ENCODE measurements at regions not wholly inside any gene's neighbourhood (a gene's known extent, or its start where the extent isn't known, plus 50 kb on each side); places are given as distances from the start of the nearest gene placed in this dataset.
"Not testable (repeated sequence)": the region's sequence is repeated elsewhere in the genome, so short reads cannot be mapped to it uniquely, and the experiment has no call there.

DNA sequence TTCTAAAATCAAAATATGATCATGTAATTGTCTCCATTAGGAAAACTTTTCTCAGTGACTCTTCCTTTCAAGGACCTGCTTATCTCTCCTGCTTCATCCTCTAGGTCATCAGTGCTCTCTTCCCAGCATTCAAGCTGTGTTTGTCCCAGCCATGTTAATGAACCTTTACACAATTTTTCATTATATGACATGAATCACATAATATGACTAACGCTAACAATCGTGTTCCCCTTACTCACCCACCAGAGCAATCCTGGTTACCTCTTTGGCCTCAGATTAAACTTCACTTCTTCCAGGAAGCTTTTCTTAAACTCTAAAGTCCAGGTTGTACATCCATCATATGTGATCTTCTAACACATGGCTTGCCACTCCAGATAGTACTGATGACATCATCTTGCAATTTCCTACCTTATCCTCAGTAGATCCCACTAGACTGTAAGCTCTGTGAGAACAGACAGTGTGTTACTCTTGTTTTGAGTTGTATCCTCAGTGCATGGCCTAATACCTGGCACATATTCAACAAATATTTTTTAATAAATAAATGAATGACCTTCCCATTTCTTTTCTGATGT is 882.9 kb upstream of the ZEB2 start:
- DNase-seq: no peak

DNA sequence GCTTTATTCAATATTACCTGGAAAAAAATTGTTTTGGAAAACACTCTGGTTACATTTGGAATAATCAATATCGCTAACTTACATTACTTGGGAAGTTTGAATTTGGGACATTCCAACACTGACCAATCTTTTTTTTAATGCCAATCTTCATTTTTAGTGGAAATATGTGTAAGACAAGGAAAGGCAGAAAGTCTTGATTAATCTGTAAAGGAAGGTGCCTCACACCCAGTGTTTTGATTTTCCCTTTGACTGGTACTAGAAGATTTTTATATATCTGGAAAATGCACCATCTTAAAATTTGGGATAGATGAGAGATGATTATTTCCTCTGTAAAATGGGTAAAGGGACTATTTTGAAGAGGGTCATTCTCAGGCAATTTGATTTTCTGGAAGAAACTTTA is 879.2 kb upstream of the ZEB2 start:
- no peak for DNase-seq

DNA sequence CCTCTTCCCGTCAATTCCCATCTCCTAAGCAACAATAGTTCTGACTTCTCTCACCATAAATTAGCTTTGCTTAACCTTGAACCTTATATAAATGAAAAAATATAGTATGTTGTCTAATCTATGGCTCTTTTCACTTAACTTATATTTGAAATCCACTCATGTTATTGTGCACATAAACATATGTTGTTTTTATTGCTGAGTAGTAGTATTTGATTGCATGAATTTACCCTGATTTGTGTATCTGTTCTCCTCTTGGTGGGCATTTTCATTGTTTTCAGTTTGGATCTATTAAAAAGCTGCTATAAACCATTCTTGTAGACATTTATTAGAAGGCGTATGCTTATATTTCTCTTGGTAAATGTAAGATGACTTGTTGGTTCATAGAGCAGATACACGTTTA is 874.3 kb upstream of the ZEB2 start:
- no peak for DNase-seq

DNA sequence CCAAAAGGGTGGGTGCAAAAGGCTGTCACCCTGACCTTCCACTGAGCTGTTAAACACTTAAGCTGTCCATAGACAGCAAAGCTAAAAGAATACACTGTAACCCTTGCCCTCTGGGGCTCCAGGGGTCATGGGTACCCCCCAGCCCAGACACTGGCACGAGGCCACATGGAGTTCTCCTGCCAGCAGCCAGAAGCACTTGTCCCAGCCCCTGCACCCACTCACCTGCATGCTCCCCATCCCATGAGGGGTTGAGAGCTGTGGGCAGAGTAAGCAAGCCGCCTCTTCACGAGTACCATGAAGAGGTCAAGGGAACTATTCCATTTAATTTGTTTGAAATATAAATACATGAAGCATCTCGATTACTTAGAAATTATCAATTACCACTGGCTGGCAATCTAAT is 867.1 kb upstream of the ZEB2 start:
- no peak for DNase-seq

DNA sequence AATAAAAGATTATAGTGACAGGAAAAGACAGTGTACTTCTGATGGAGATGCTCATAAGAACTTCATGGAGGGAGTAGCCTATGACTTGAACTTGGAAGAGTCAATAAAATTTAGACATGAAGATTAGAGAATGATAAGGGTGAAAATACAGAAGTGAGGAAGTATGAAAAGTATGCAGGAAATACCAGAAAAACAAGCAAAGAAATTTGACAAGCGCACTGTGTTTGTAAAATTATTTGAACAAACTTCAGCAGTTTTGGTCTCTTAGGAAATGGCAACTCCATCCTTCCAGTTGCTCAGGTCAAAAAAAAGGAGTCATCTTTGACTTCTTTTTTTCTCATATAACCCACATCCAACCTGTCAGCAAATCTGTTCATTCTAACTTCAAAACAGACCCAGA is 864.0 kb upstream of the ZEB2 start:
- DNase-seq: no peak

DNA sequence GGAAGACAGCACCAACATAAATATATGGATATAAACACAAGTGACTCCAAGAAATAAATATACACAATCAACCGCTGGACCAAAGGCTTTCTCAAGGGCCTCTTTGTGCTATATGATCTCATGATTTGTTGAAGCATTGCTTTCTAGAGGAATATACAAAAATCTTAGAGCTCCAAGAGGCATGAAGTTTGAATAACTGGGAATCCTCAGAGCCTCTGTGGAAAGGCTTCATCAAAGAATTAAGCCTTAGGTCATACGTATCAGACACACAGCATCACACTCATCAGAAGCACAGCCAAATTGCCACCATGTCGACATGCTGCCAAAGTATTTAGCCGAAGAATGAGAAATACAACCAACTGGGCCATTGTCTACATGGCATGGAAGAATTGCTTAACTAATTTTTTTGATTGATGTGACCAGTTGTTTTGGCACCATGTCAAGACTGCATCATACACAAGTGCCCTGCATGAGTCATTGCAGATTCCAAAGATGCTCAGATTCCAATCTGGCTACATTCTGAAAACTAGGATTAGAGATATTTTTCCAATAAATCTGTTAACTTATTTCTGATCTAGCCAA is 860.6 kb upstream of the ZEB2 start:
- DNase-seq: peak; percentile 83

DNA sequence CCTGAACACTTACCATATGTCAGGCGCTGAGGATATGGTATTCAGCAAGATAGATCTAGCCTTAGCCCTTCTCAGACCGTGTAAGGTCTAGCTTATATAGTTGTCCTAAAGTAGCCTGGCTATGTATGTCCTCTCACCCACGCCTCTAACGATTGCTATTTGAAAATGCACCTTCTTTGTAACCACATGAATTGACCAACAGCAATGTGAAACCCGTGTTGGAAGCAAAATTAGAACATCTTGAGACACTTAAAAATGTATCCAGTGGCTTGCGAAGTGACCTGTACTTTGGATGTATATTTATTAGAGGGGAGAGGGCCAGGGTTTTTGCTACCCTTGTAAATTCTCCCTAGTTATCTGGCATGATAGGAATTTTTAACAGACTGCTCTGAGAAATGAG is 860.0 kb upstream of the ZEB2 start:
- DNase-seq: no peak

DNA sequence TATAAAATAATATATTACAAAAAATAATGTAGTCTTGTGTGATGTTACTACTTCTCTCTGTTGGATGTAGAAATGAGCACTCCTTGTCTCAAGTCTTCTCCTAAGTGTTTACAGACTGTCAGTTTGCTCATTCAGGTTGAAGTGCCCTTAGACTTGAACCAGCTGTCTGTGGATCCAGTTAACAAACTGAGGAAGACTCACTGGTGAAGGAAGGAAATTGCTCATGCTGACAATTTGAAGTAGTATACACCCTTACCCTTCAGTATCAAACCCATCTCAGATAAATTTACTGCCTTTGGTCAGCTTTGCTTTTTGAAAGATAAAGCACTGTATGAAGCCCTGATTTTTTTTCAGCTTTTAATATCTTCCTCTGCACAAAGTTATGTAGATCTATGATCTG is 854.2 kb upstream of the ZEB2 start:
- DNase-seq: no peak

DNA sequence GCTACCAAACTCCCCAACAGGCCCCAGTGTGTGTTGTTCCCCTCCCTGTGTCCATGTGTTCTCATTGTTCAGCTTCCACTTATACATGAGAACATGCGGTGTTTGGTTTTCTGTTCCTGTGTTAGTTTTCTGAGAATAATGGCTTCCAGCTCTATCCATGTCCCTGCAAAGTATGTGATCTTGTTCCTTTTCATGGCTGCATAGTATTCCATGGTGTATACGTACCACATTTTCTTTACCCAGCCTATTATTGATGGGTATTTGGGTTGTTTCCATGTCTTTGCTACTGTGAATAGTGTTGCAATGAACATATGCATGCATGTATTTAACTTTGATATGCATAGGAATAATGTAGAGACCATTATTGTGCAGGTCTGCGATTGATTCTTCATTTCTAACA is 847.4 kb upstream of the ZEB2 start:
- DNase-seq: not testable (repeated sequence)

DNA sequence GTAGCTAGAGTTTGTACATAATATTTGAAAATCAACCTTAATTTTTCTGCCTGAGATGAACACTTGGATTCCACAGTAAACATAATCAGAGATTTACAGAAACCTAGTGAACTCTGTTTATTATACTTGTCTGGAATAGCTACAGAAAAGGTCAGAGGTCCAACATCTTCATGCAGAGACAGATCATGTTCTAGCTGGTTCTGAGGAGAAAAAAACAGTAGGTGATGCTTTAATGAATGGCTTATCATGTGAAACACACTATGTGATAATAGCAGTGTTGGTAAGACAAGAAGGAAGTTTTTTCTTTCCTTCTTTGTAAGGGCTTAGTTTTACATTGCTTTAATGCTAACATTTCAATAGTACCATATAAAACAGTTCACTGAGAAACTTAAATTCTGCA is 846.4 kb upstream of the ZEB2 start:
- no peak for DNase-seq

DNA sequence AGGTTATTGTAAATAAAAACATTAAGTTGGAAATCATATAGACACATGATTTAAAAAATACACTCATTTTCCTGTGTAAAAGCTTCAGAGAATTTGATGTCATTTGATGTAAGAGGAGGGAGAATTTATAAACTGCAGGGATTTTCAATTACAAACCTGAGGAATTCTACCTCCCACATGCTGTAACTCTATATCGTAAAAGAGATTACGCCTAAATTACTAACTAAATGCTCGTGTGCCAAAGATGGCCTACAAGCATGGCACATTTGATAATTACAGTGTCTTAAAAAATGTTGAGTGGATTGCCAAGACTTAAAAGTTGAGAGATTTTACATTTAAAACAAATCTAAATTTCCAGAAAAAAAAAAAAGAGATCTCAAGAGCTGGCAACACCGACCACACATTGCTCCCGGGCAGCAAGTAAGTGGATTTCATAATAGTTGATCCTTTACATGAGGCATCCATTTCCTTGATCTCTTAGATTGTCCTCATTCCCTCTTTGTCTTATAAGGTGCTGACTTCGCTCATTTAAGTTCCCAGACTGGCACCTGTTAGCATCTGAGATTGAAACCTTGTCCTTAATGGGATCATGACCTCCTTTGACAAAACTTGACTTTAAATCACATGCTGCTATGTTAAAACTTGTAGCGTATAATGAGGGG is 840.3 kb upstream of the ZEB2 start:
- DNase-seq: no peak

DNA sequence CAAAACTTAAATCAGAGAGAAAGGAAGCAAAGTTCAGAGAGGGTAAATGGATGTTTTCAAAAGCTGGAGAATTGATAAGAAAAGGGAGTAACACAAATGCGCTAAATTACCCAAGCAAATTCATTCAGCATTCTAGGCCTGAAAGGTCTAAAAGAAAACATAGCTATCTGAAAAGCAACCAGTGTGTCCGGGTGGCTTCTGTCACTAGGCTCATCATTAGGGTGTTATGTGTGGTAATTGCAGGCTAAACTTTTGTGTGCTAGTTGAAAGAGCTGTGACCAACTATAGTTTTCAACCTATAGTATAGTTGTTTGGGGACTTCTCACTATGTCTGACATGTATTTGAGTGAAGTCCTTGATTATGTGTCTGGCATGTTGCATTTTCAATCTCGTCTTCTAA is 839.6 kb upstream of the ZEB2 start:
- no peak for DNase-seq

DNA sequence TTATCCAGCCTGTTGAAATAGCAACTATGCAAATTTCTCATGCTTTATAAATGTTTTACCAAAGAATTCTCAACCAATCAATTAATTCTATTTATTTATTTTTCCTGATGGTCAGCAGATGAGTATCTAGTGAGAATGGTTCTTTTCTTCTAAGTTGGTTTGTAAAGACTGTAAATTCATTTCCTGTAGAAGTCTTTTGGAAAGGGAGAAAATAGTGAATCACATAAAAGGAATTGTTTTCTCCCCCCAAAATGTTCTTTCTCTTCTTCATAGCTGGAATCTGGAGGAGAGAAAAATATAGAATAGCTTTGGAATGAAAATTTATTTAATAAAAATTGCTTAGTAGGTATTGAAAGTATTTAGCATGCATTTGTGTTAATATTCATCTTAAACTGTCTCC is 836.1 kb upstream of the ZEB2 start:
- peak; percentile 53 for DNase-seq

DNA sequence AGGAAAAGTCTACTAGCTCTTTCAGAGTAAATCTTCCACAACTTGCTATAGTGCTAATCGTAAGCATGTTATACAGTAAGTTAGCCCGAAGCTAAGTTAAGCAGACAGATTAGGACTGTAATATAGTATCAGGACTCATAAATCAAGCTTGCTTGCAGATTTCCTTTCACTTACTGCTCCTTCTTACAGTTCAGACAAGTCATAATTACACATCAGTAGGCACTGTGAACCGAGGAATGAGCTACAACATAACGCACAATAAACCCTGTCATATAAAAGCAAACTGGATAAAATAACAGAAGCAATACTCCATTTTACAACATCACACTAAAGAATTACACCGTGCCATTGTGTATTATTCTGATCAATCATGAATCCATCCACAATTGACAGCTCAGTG is 832.6 kb upstream of the ZEB2 start:
- no peak for DNase-seq

DNA sequence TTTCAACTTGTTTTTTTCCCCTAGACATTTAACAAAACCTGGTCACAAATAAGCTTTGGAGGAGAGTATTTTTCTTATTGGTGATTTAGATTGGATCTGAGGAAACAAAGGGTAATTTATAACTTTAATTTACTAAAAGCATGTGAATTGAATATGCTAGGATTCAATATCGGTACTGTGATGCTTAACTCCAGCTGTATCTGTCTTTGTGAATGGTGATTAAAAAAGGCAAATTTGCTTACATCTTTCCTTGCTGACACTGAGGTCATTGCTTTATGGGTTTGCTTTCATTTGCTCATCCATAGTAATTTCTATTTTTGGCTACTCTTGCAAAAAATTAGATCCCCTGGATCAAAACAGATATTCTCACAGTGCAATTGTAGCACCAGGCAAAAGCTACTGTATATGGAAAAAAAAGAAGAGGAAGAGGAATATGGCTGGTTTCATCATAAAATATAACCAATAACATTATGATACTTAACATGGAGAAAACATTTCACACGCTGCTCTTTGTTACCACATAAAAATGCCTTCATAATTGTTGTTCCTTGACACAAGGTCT is 832.0 kb upstream of the ZEB2 start:
- DNase-seq: no peak

DNA sequence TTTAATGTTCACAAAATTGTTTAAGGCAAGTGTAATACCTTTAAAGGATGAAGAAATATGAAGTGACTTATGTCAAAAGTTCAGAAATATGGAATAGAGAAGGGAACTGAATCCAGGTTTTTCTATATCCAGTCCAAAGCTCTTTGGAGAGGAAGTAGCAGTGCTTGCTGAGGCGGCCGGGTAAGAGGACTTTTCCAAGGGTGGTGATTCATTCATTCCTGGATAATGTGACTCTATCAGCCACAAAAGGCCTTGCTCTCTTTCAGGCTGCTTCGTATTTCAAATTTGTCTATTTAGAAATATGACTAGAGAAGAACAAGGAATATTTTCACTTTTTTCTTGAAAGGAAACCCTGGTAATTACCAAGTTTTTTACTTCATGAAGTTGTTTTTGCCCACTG is 830.1 kb upstream of the ZEB2 start:
- peak; percentile 67 for DNase-seq

DNA sequence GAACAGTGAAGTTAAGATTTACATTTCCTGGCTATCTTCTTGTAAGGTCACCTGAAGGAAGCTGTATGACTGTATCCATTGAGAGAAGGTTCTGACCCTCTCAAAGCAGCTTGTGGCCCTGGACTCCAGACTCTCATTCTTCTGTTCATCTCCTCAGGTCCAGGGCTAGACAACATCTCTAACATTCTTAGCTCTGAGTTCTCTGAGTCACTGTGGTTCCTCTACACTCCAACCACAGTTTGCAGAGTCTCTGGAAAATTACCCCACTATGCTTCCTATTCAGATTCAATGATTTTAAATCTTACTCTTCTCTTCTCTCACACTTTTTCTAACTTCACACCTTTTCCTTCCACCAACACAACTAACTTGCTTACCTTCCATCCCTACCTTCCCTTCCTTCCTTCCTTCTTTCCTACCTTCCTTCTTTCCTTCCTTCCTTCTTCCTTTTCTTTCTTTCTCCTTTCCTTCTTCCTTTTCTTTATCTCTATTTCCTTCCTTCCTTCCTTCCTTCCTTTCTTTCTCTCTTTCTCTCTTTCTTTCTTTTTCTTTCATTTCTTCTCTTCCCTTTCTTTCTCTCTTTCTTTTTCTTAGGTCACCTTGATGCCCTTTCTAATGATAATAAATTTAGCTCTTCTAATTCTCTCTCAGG is 824.3 kb upstream of the ZEB2 start:
- no peak for DNase-seq

DNA sequence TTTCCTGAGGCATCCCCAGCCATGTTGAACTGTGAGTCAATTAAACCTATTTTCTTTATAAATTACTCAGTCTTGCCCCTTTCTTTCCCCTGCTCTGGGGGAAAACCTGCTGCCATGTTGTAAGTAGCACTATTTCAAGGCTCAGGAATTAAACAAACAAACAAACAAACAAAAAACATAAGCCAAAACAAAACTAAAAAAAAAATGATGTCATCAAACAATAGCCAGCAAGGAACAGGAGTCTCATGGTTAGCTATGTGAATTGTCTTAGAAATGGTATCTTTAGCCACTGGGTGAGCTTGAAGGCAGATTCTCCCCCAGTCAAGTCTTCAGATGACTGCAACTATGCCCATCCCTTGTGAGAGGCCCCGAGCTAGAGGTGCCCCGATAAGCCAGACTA is 823.4 kb upstream of the ZEB2 start:
- DNase-seq: no peak

DNA sequence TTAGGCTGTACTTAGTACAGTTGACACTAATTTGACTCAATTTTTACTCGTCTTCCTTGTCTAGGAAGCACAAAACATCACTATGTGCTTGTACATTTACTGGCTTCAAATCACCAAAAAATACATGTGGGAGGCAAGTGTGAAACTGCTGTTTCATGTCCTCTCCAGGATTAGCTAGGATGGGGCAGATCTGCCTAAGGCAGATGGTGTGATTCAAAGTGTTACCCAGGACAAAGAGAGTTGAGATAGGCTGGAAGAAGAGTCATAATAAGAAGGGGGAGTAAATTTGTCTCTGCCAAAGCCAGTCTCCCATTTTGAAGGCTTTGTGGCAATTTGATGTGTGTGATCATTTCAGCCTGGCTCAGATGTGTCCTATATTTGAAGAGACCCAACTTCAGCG is 821.6 kb upstream of the ZEB2 start:
- DNase-seq: no peak

DNA sequence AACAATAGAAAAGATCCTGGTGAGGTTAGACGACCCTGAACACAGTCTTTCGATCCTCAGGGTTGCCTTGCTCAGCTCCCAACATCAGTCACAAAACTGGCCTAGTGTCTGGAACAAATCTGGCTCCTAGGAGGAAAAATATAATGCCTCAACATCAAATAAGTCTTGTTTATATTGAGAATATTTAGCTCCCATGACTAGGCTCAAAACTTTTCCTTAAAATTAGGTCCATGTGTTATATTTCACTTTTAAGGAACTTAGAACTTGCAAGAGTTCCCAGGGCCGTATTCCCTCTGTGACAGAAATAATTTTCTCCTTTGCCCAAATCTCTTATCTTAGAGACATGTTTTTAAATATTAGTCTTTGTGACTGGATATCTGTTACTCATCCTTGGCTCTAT is 819.7 kb upstream of the ZEB2 start:
- no peak for DNase-seq

DNA sequence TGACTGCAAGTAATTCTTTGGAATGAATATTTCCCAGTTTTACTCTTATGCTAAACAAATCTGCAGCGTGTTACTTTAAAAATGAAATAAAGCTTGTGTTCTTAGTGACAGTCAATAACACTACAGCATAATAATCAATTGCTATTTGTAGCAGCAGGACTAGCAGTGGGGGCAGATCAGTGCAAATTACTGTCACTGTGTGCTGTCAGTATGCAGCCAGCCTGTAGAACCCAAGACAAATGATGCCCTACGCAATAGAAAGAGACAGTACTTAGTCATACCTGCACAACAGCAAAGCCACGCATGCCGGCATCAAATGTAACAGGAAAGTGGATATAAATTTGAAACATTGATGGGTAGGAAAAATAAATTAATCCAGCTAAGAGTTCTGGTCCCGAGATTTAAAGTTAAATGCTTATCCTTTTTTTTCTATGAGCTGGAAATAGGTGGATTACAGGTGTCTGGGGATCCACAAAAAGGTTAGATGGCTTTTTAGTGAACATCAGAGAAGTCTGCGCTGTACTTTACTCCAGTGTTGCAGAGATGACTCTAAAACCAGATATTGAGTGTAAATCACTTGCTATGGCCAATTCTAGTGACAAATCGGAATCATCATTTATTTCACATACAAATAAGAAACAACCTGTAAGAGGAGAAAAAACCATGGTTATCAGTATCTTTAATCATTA is 812.4 kb upstream of the ZEB2 start:
- DNase-seq: no peak

DNA sequence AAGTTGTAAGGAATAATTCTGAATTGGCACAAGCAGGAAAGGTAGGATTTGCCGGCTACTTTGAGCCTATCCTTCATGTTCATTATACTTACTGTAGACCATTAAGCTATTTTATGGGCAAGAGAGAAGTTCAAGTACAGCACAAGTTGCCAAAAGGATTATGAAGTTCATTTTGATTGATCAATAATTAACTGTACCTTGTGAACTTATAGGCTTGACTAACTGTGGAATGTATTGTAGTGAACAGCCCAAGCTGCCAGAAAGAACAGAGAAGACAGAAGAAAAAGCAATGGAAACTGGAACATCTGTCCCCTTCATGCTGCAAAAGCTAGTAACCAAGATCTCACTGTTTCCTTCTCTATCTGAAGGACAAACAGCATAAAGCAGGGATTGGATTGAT is 810.1 kb upstream of the ZEB2 start:
- no peak for DNase-seq

DNA sequence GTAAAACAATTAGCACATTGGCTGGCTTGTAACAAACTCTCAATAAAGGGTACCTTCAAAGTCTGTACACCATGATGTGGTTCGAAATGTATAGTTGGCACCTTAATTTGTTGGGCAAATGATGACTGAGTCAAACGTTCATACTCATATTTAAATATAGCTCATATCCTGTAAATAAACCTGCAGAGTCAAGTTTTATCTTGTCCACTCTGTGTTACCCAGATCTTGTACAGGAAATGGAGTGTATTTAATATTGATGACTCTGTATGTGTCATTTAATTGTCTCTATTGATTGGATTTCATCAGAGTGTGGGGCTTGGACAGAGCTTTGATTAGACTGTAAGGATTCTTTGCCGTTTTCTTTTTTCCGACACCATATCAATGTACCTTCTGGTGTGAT is 805.6 kb upstream of the ZEB2 start:
- DNase-seq: no peak

DNA sequence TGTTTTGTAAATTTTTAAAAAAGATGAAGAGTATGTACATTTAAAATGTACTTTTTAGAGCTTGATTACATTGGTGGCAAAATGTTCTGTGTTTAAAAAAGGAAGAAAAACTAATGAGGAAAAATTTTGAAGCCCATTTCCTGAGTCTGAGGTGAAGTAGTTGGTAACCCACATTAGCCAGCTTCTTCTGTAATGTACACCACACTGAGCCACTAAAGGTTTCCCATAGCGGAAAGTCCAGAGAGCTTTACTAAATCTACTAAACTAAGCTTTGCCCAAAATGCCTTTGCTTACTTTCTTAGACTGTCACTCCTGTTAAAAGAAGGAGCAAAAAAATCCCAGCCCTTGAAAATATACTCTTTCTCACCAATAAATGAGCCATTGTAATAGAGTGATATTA is 804.8 kb upstream of the ZEB2 start:
- no peak for DNase-seq
